Lower lobe of right lung (tissue), 2 donors: ENCODE measurements at regions not wholly inside any gene's neighbourhood (a gene's known extent, or its start where the extent isn't known, plus 50 kb on each side); places are given as distances from the start of the nearest gene placed in this dataset.
"Not testable (repeated sequence)": the region's sequence is repeated elsewhere in the genome, so short reads cannot be mapped to it uniquely, and the experiment has no call there.

Experiments used
- ATAC-seq, 2 donors: fragments of 200-7000 bp; cut with Tn5 transposase; one replicate each; pipeline ENCODE4 v1.9.1; 2020 to 2022; ENCODE audit warnings: mild to moderate bottlenecking in 2 of 2, moderate library complexity in 2 of 2
- DNase-seq: peaks from one replicate; pipeline ENCODE4 v3.0.0-alpha.2; 2020
- H3K27ac ChIP-seq: fragments of 200-600 bp; one replicate; pipeline ENCODE4 v1.8.0; 2022
- H3K27me3 ChIP-seq: fragments of 200-600 bp; one replicate; pipeline ENCODE4 v1.8.0; 2022; ENCODE audit warnings: low read depth
- H3K36me3 ChIP-seq: fragments of 200-600 bp; one replicate; pipeline ENCODE4 v1.8.0; 2022; ENCODE audit warnings: mild to moderate bottlenecking
- H3K4me1 ChIP-seq: fragments of 200-600 bp; one replicate; pipeline ENCODE4 v1.8.0; 2022
- H3K4me3 ChIP-seq: fragments of 200-600 bp; one replicate; pipeline ENCODE4 v1.8.0; 2022; ENCODE audit warnings: mild to moderate bottlenecking
- H3K9me3 ChIP-seq: fragments of 200-600 bp; one replicate; pipeline ENCODE4 v1.8.0; 2022
- intact Hi-C: fragments of 100-400 bp; cut with DNase I; formaldehyde crosslinking; loops from one replicate; pipeline ENCODE4 v1.11.0; 2022
- donor health status: DM: no; HTN: yes; CAD: no; lungs with severe emphysema.

- H3K9me3 ChIP-seq, intact Hi-C loops, H3K27ac ChIP-seq, H3K4me1 ChIP-seq, H3K36me3 ChIP-seq, H3K4me3 ChIP-seq, H3K27me3 ChIP-seq, DNase-seq: not testable (repeated sequence)
- peak; percentile 13 to 19 for ATAC-seq
Measured at GRCh38 chr16:29271721-29272675, 134.5 kb downstream of the NPIPB11 start.

GRCh38 chr16:29270923-29271322, 135.6 kb downstream of the NPIPB11 start:
- H3K4me1 ChIP-seq, ATAC-seq, DNase-seq, intact Hi-C loops, H3K4me3 ChIP-seq, H3K27me3 ChIP-seq, H3K27ac ChIP-seq, H3K36me3 ChIP-seq, H3K9me3 ChIP-seq: not testable (repeated sequence)

- ATAC-seq, H3K27ac ChIP-seq, intact Hi-C loops: not testable (repeated sequence)
Measured at GRCh38 chr16:29270033-29270432, 136.5 kb downstream of the NPIPB11 start.

GRCh38 chr16:29269192-29269811, 137.2 kb downstream of the NPIPB11 start:
- H3K4me1 ChIP-seq, H3K4me3 ChIP-seq, H3K36me3 ChIP-seq, H3K27ac ChIP-seq, DNase-seq, H3K27me3 ChIP-seq, ATAC-seq, H3K9me3 ChIP-seq, intact Hi-C loops: not testable (repeated sequence)

More at GRCh38 chr16:29270033-29270432, 136.5 kb downstream of the NPIPB11 start:
- H3K4me3 ChIP-seq, H3K27me3 ChIP-seq, H3K4me1 ChIP-seq, H3K36me3 ChIP-seq, DNase-seq, H3K9me3 ChIP-seq: not testable (repeated sequence)

- H3K36me3 ChIP-seq, H3K4me3 ChIP-seq, H3K9me3 ChIP-seq, ATAC-seq, H3K27ac ChIP-seq, intact Hi-C loops, H3K27me3 ChIP-seq, DNase-seq, H3K4me1 ChIP-seq: not testable (repeated sequence)
Measured at GRCh38 chr16:29268785-29269191, 137.7 kb downstream of the NPIPB11 start.

- H3K9me3 ChIP-seq, H3K27me3 ChIP-seq, ATAC-seq, H3K4me3 ChIP-seq, H3K4me1 ChIP-seq, DNase-seq, intact Hi-C loops, H3K36me3 ChIP-seq, H3K27ac ChIP-seq: not testable (repeated sequence)
Measured at GRCh38 chr16:29268348-29268747, 138.2 kb downstream of the NPIPB11 start.

- H3K27ac ChIP-seq, intact Hi-C loops, DNase-seq, H3K4me1 ChIP-seq, H3K27me3 ChIP-seq, H3K36me3 ChIP-seq, H3K9me3 ChIP-seq, H3K4me3 ChIP-seq, ATAC-seq: not testable (repeated sequence)
Measured at GRCh38 chr16:29267891-29268290, 138.6 kb downstream of the NPIPB11 start.

GRCh38 chr16:29267055-29267619, 139.4 kb downstream of the NPIPB11 start:
- H3K9me3 ChIP-seq, ATAC-seq, H3K4me1 ChIP-seq, H3K27me3 ChIP-seq, H3K4me3 ChIP-seq, DNase-seq, H3K36me3 ChIP-seq, intact Hi-C loops, H3K27ac ChIP-seq: not testable (repeated sequence)

GRCh38 chr16:29266612-29267011, 139.9 kb downstream of the NPIPB11 start:
- H3K27me3 ChIP-seq, H3K9me3 ChIP-seq, intact Hi-C loops, H3K27ac ChIP-seq, H3K36me3 ChIP-seq, H3K4me3 ChIP-seq, H3K4me1 ChIP-seq, DNase-seq: not testable (repeated sequence)
- ATAC-seq: peak in 1 of 2 donors; percentile 10

GRCh38 chr16:29265255-29265853, 141.2 kb downstream of the NPIPB11 start:
- H3K27ac ChIP-seq, H3K4me1 ChIP-seq, H3K27me3 ChIP-seq, H3K9me3 ChIP-seq, H3K36me3 ChIP-seq, intact Hi-C loops, H3K4me3 ChIP-seq: not testable (repeated sequence)
- ATAC-seq (peak; percentile 82 to 93), DNase-seq (peak; percentile 84)

GRCh38 chr16:29264080-29264837, 142.3 kb downstream of the NPIPB11 start:
- H3K36me3 ChIP-seq, intact Hi-C loops, ATAC-seq, H3K27ac ChIP-seq, H3K4me3 ChIP-seq, H3K27me3 ChIP-seq, DNase-seq, H3K9me3 ChIP-seq, H3K4me1 ChIP-seq: not testable (repeated sequence)

GRCh38 chr16:29262725-29263124, 143.8 kb downstream of the NPIPB11 start:
- ATAC-seq, DNase-seq, H3K36me3 ChIP-seq, H3K4me3 ChIP-seq, H3K9me3 ChIP-seq, H3K27ac ChIP-seq, intact Hi-C loops, H3K4me1 ChIP-seq, H3K27me3 ChIP-seq: not testable (repeated sequence)
